ENCODE measurements at regions not wholly inside any gene's neighbourhood (a gene's known extent, or its start where the extent isn't known, plus 50 kb on each side); places are given as distances from the start of the nearest gene placed in this dataset.
A peak's percentile ranks its signal among the peaks of the same experiment; 100 is the strongest.

DNA sequence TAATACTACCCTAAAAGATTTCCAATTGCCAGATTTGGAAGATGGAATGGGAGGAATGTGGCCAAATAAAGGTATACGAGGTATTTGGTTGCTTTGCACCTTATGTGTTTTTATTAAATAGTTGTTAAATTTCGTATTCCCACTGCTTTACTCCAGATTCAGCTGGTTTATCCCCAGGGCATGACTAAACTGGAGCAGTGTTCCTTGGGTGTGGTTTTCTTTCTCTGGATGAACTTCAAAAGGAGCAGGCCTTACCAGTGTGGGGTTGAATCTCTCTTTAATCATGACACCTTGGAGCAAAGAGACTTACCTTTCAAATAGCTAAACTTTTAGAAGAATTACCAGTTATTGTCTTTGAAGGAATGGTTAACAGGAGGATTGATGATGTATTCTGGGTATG, 121.7 kb upstream of the BNC2 start:
- TF ChIP-seq, protein P1, sequence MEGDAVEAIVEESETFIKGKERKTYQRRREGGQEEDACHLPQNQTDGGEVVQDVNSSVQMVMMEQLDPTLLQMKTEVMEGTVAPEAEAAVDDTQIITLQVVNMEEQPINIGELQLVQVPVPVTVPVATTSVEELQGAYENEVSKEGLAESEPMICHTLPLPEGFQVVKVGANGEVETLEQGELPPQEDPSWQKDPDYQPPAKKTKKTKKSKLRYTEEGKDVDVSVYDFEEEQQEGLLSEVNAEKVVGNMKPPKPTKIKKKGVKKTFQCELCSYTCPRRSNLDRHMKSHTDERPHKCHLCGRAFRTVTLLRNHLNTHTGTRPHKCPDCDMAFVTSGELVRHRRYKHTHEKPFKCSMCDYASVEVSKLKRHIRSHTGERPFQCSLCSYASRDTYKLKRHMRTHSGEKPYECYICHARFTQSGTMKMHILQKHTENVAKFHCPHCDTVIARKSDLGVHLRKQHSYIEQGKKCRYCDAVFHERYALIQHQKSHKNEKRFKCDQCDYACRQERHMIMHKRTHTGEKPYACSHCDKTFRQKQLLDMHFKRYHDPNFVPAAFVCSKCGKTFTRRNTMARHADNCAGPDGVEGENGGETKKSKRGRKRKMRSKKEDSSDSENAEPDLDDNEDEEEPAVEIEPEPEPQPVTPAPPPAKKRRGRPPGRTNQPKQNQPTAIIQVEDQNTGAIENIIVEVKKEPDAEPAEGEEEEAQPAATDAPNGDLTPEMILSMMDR (IDR thresholded peaks at IDR 0.05; ENCODE audit: control insufficient read depth, insufficient read depth, low read depth, low read length, missing control alignments): no peak
- no peak overlapping the region for H3K4me3 ChIP-seq (ENCODE audit: control insufficient read depth, low read depth, low read length)
- no peak for DNase-seq (ENCODE audit: low read depth)

DNA sequence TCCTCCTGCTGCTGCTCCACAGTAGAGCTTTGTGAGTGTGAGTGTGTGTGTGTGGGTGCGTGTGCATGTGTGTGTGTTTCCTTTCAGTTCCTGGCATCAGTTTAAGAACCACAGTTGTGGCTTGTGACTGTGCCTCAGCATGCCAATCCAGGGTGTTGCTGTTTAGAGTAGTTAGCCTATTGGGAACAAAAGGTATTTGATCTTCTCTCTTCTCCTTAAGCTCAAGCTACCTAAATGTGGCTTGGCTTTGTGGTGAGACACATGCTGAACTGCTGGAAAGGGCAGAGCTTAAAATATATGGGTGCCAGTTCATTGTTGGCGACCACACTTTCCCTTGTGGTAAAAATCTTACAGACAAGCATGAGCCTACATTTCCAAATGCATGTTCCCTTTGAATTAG, 116.6 kb upstream of the BNC2 start:
- TF ChIP-seq, protein P1 (IDR thresholded peaks at IDR 0.05; ENCODE audit: control insufficient read depth, insufficient read depth, low read depth, low read length, missing control alignments): no peak
- no peak overlapping the region for H3K4me3 ChIP-seq (ENCODE audit: control insufficient read depth, low read depth, low read length)
- DNase-seq (ENCODE audit: low read depth): peak; percentile 70

DNA sequence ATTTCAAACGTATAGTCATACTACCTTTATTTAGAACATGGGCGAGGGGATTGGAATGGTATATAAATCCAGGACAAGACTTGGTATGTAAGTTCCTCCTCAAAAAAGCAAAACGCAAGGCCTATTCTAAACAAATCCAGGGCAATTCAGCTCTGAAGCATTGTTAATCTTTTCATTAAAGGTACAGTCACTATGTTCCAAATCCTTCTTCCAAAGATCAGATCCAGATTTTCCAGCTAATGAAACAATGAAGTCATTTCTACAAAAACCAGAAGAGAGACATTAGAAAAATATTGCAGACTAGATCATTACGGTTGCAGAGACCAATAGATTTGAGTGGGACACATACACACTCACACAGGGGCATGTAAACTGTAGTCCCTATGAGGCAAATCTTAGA, 116.1 kb upstream of the BNC2 start:
- TF ChIP-seq, protein P1 (IDR thresholded peaks at IDR 0.05; ENCODE audit: control insufficient read depth, insufficient read depth, low read depth, low read length, missing control alignments): no peak
- no peak for DNase-seq (ENCODE audit: low read depth)
- no peak overlapping the region for H3K4me3 ChIP-seq (ENCODE audit: control insufficient read depth, low read depth, low read length)

DNA sequence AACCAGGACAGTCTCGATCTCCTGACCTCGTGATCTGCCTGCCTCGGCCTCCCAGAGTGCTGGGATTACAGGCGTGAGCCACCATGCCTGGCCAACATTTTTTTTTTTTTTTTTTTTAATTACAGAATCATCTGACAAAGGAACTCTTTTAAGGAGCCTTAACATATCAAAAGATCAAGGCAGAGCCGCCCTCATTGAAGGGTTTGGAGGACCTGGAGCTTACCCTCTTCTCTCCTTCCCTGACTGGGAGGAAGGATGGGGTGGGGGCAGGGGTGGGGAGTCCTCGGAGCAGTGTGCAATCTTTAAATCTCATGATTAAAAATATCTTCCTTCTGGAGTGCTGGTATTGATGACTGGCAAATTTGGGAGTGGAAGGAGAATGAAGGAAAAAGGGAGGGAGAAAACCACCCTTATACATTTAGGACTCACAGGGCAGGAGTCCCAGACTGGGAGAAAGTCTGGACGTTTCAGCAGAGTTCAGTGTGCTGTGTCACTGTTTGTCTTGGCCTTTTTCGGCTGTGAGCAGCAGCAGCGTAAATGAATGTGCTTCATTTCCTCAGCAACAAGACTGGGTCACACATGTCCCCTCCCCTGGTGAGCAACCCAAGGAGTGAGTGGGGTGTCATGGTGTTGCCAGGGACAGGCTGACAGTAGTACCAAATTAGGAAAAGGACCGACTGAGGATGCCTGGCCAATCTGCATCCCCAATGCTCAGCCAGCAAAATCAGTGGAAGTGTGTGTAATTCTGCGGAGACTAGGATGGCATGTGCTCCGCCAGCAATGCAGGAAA, 115.3 kb upstream of the BNC2 start:
- TF ChIP-seq, protein P1 (IDR thresholded peaks at IDR 0.05; ENCODE audit: control insufficient read depth, insufficient read depth, low read depth, low read length, missing control alignments): no peak
- H3K4me3 ChIP-seq (ENCODE audit: control insufficient read depth, low read depth, low read length): no peak overlapping the region
- peak; percentile 62 for DNase-seq (ENCODE audit: low read depth)

DNA sequence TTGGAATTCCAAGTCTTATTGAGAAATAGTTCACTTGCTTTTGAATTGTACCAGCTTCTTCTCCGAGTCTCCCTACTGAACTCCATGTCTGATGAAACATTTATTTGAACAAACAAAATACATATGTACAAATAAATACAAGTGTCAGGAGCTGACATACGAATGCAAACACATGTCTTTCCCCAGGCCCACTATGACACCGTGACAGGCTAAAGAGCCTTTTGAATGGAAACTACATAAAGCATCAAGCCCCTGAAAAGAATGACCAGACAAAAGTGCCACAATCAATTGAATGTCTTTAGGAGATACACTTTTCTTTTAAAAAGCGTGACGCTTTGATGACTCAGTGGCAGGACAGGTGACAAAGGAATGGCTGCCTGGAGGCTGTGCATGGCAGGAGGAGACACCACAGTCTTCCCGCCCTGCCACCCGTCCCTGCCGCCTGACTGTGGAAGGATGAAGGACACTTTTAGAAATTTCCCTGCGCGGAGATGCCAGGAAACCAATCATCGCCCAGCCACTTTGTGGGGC, 112.4 kb upstream of the BNC2 start:
- no peak overlapping the region for H3K4me3 ChIP-seq (ENCODE audit: control insufficient read depth, low read depth, low read length)
- TF ChIP-seq, protein P1 (IDR thresholded peaks at IDR 0.05; ENCODE audit: control insufficient read depth, insufficient read depth, low read depth, low read length, missing control alignments): no peak
- DNase-seq (ENCODE audit: low read depth): no peak

DNA sequence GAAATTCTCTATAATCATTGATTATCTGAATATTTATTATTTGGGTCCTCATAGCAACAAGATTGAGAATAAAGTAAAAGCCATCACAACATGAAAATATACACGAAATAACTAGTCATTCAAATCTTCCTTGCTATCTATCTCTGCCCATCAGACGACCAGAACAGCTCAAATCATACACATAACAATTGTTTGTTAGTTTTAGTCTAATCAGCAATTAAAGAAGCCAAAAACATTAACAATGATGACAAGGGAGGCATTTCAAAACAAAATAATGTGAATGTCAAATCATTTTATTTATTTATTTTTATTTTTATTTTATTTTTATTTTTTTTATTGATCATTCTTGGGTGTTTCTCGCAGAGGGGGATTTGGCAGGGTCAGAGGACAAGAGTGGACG, 106.0 kb upstream of the BNC2 start:
- TF ChIP-seq, protein P1 (IDR thresholded peaks at IDR 0.05; ENCODE audit: control insufficient read depth, insufficient read depth, low read depth, low read length, missing control alignments): no peak
- DNase-seq (ENCODE audit: low read depth): no peak
- no peak overlapping the region for H3K4me3 ChIP-seq (ENCODE audit: control insufficient read depth, low read depth, low read length)
